HEK293T (cell line): ENCODE measurements at regions not wholly inside any gene's neighbourhood (a gene's known extent, or its start where the extent isn't known, plus 50 kb on each side); places are given as distances from the start of the nearest gene placed in this dataset.

ENCODE experiments used
- CTCF ChIA-PET: fragments of 350-600 bp; formaldehyde crosslinking; extraction: SDS; loops from one replicate; lab custom pipeline; 2021; ENCODE audit warnings: antibody characterized with exemption, inconsistent platforms; lab: Yijun Ruan, JAX
- POLR2A ChIA-PET: fragments of 350-600 bp; formaldehyde crosslinking; extraction: SDS; loops from one replicate; lab custom pipeline; 2020; ENCODE audit warnings: antibody characterized with exemption, inconsistent platforms; lab: Yijun Ruan, JAX
- DNase-seq: peaks from one replicate; pipeline ENCODE4 v3.0.0; 2012; ENCODE audit warnings: mixed read lengths; ENCODE audit errors: extremely low spot score
- ARNT ChIP-seq: fragments of 450-650 bp; IDR thresholded peaks from 2 replicates; pipeline ENCODE4 v1.6.1; 2017; ENCODE audit warnings: mild to moderate bottlenecking
- BHLHE40 ChIP-seq: fragments of 450-650 bp; IDR thresholded peaks from 2 replicates; pipeline ENCODE4 v1.6.1; 2016; ENCODE audit warnings: mild to moderate bottlenecking, moderate library complexity, borderline replicate concordance
- CTBP1 ChIP-seq: fragments of 450-650 bp; IDR thresholded peaks from 2 replicates; pipeline ENCODE4 v1.6.1; 2016; ENCODE audit warnings: borderline replicate concordance
- ELF4 ChIP-seq: fragments of 450-650 bp; IDR thresholded peaks from 2 replicates; pipeline ENCODE4 v1.6.1; 2017; ENCODE audit warnings: antibody characterized with exemption
- FOXA1 ChIP-seq: fragments of 450-650 bp; IDR thresholded peaks from 2 replicates; pipeline ENCODE4 v1.6.1; 2016; ENCODE audit warnings: mild to moderate bottlenecking
- FOXK2 ChIP-seq: fragments of 450-650 bp; IDR thresholded peaks from 2 replicates; pipeline ENCODE4 v1.6.1; 2016; ENCODE audit warnings: mild to moderate bottlenecking
- FOXM1 ChIP-seq: fragments of 450-650 bp; IDR thresholded peaks from 2 replicates; pipeline ENCODE4 v1.6.1; 2017; ENCODE audit warnings: mild to moderate bottlenecking, borderline replicate concordance
- HDGF ChIP-seq: fragments of 450-650 bp; IDR thresholded peaks from 2 replicates; pipeline ENCODE4 v1.6.1; 2017; ENCODE audit warnings: antibody characterized with exemption, borderline replicate concordance
- L3MBTL2 ChIP-seq: fragments of 450-650 bp; conservative IDR thresholded peaks from 2 replicates; pipeline ENCODE4 v1.6.1; 2016; ENCODE audit warnings: mild to moderate bottlenecking
- LEF1 ChIP-seq: fragments of 450-650 bp; IDR thresholded peaks from 2 replicates; pipeline ENCODE4 v1.6.1; 2017; ENCODE audit warnings: mild to moderate bottlenecking, borderline replicate concordance
- NFRKB ChIP-seq: fragments of 450-650 bp; IDR thresholded peaks from 2 replicates; pipeline ENCODE4 v1.6.1; 2016; ENCODE audit warnings: mild to moderate bottlenecking, moderate library complexity
- SP1 ChIP-seq: fragments of 450-650 bp; IDR thresholded peaks from 2 replicates; pipeline ENCODE4 v1.6.1; 2017
- SUZ12 ChIP-seq: fragments of 450-650 bp; IDR thresholded peaks from 2 replicates; pipeline ENCODE4 v1.6.1; 2016; ENCODE audit warnings: mild to moderate bottlenecking
- TARDBP ChIP-seq: fragments of 450-650 bp; IDR thresholded peaks from 2 replicates; pipeline ENCODE4 v1.6.1; 2016
- ZNF384 ChIP-seq: fragments of 450-650 bp; IDR thresholded peaks from 2 replicates; pipeline ENCODE4 v1.6.1; 2016
- TF ChIP-seq, protein P1 (sequence below): fragments of 450-650 bp; IDR thresholded peaks from 2 replicates; pipeline ENCODE4 v1.6.1; 2016

- ChIA-PET CTCF (no interaction called here), POLR2A (no interaction called here)
- TF ChIP-seq FOXK2 (no peak), LEF1 (no peak), FOXM1 (no peak), ELF4 (no peak), ARNT (no peak)
- no peak for DNase-seq
These were observed 93.5 kb upstream of the THBS1 start for GRCh38 chr15:39487458-39487735.

DNA sequence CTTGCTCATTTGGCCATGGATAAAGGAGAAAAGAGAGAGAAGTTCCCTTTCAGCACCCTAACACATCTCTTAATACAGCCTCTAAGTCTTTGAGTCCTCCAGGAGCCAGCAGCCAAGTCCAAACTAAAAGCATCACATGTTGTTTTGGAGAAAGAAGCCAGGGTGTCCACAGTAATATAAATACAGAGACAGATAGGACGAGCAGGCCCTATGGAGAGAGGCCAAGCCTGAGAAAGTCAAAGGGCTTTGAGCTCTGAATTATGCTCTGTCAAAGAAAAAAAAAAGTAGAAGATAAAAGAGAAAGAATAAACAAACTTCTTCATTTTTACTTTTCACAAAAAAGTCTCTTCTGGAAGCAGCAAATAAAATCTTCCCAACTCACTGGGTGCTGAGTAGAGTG, 92.4 kb upstream of the THBS1 start:
- CTCF ChIA-PET, result no interaction called here
- POLR2A ChIA-PET, result no interaction called here
- TF ChIP-seq LEF1, result no peak
- TF ChIP-seq ELF4, result no peak
- TF ChIP-seq TARDBP, result no peak
- TF ChIP-seq, protein P1, sequence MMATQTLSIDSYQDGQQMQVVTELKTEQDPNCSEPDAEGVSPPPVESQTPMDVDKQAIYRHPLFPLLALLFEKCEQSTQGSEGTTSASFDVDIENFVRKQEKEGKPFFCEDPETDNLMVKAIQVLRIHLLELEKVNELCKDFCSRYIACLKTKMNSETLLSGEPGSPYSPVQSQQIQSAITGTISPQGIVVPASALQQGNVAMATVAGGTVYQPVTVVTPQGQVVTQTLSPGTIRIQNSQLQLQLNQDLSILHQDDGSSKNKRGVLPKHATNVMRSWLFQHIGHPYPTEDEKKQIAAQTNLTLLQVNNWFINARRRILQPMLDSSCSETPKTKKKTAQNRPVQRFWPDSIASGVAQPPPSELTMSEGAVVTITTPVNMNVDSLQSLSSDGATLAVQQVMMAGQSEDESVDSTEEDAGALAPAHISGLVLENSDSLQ, result no peak
- no peak for TF ChIP-seq SUZ12
- no peak for TF ChIP-seq NFRKB
- TF ChIP-seq ARNT, result no peak
- TF ChIP-seq FOXK2, result no peak
- no peak for TF ChIP-seq BHLHE40
- TF ChIP-seq SP1, result no peak
- TF ChIP-seq FOXA1, result no peak
- DNase-seq, result no peak

- no peak for DNase-seq
- ChIA-PET POLR2A (no interaction called here), CTCF (no interaction called here)
- no peak for TF ChIP-seq ARNT
- TF ChIP-seq FOXM1, result no peak
- no peak for TF ChIP-seq TARDBP
- no peak for TF ChIP-seq L3MBTL2
- no peak for TF ChIP-seq ZNF384
These were observed 91.9 kb upstream of the THBS1 start for GRCh38 chr15:39488961-39489360.

DNA sequence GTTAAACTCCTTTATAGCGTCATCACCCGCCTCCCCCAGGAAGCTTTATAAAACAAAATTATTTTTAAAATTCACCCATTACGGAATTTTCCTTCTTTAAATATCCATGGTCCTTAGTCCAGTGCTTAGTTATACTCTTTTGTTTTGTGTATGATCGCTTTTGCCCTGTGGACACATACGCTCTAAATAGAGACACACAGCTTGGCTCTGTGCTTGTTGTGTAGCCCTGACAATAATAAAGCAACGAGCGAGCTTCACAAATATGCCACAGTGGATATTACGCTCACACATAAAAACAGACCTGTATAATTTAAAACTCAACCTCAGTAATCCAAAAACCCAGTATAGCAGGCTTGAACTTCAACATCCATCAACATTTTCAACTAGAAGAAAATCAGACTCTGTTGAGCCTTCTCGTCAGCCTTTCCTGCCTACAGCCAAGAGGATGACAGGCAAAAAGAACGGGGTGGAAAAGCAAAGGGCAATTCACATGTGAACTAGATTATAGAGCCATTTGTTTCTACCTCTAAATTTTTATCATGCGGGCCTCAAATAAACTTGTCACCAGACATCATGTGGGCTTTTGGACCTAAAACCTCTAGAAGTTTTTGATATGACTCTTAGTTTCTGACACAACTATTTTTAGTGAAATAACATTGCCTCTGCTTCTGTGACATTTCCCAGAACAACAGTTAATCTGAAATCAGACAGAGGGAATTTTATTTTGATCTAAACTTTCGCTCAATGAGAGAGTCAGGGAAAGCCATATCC, 89.6 kb upstream of the THBS1 start:
- TF ChIP-seq SP1 (no peak), ZNF384 (no peak), SUZ12 (no peak), TARDBP (no peak), HDGF (no peak), FOXM1 (no peak), BHLHE40 (no peak), ELF4 (no peak), FOXA1 (no peak), LEF1 (no peak), FOXK2 (no peak), NFRKB (no peak)
- TF ChIP-seq, protein P1, result no peak
- ChIA-PET CTCF (no interaction called here), POLR2A (no interaction called here)
- no peak for DNase-seq

DNA sequence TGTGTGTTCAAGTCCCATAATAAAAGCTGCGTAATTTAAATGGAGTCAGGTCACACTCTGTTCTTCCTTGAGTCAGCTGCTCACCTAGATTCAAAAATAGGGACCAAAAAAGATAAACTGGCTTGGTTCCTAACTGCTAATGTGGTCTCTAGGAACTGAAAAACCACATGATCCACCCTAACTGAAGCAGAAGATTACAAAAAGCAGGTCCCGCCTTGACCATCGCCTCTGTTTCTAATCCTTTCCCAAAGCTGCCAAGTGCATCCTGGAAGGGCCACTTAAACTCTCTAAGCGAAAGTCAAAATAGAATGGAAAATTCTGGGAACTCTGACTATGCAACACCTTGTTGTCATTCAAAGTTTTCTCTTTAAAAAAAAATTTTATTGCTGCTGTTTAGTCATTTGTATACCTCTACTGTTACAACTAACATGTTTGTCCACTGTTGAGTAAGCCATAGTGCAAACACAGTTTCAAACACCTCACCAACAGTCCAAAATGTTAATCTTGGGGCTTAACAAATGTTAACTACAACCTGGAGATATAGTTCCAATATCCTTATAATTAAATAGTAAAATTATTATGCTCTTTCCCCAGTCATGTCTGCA, 88.9 kb upstream of the THBS1 start:
- CTCF ChIA-PET, result no interaction called here
- no peak for TF ChIP-seq ELF4
- no peak for TF ChIP-seq ZNF384
- no peak for TF ChIP-seq SUZ12
- TF ChIP-seq FOXM1, result no peak
- no peak for TF ChIP-seq TARDBP
- TF ChIP-seq NFRKB, result no peak
- TF ChIP-seq CTBP1, result no peak
- no peak for DNase-seq
- POLR2A ChIA-PET, result no interaction called here

DNA sequence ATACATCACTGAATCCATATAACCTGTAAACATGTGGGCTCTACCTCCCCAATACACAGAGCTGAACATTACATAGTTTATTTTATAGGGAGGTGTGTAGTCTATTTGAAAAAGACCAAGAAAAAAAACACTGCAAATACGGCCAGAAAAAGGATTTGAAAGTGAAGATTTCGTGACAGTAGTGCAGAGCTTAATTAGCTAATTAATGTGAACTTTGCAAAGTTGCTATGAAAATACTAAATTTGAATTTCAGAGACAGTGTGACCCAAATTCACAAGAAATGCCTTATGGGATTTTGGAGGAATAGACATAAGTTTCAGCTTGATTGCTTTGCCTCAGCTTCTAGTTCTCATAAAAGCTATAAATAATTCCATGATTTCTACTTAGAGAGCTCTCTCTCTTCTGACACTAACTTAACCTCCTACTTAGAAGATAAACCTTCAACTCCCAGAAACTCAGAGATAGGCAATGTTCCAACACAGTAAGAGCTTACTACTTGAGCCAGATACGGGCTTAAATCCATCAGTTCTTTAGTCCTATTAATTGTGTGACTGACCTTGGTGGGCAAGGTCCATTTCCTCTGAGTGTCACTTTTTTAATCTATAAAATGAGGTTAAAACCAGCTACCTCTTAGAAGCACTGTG, 87.3 kb upstream of the THBS1 start:
- CTCF ChIA-PET, result no interaction called here
- TF ChIP-seq SUZ12, result no peak
- no peak for TF ChIP-seq ARNT
- TF ChIP-seq BHLHE40, result no peak
- no peak for DNase-seq
- POLR2A ChIA-PET, result no interaction called here

- CTCF ChIA-PET, result no interaction called here
- POLR2A ChIA-PET, result no interaction called here
These were observed 86.4 kb upstream of the THBS1 start for GRCh38 chr15:39494462-39494861.

More at GRCh38 chr15:39494462-39494861, 86.4 kb upstream of the THBS1 start:
- DNase-seq, result no peak
- TF ChIP-seq L3MBTL2 (no peak), CTBP1 (no peak), ELF4 (no peak), SUZ12 (no peak)
- TF ChIP-seq, protein P1, result no peak
